HG02763 (cell line): ENCODE measurements at regions not wholly inside any gene's neighbourhood (a gene's known extent, or its start where the extent isn't known, plus 50 kb on each side); places are given as distances from the start of the nearest gene placed in this dataset.

Experiments
- ATAC-seq: cut with Tn5 transposase; IDR thresholded peaks from one replicate; pipeline ENCODE4 v1.9.1; 2021; ENCODE audit warnings: mild to moderate bottlenecking, moderate library complexity; ENCODE audit not compliant: unreplicated experiment

GRCh38 chr3:101172516-101172915 lies 147.9 kb downstream of the IMPG2 start:
- ATAC-seq = no peak

- no peak for ATAC-seq
Measured at GRCh38 chr3:101171681-101172191, 148.6 kb downstream of the IMPG2 start.

GRCh38 chr3:101170806-101171558 lies 149.4 kb downstream of the IMPG2 start:
- no peak for ATAC-seq

- no peak for ATAC-seq
Measured at GRCh38 chr3:101170062-101170771, 150.2 kb downstream of the IMPG2 start.

GRCh38 chr3:101169516-101169915 lies 150.9 kb downstream of the IMPG2 start:
- ATAC-seq = no peak

GRCh38 chr3:101167376-101167775 lies 153.0 kb downstream of the IMPG2 start:
- no peak for ATAC-seq

- ATAC-seq = no peak
Measured at GRCh38 chr3:101166150-101166549, 154.2 kb downstream of the IMPG2 start.

- ATAC-seq = no peak
Measured at GRCh38 chr3:101163554-101163953, 156.8 kb downstream of the IMPG2 start.

GRCh38 chr3:101159478-101159877 lies 160.9 kb downstream of the IMPG2 start:
- no peak for ATAC-seq

GRCh38 chr3:101158374-101158773 lies 162.0 kb downstream of the IMPG2 start:
- ATAC-seq = no peak

- ATAC-seq = no peak
Measured at GRCh38 chr3:101156787-101157345, 163.5 kb downstream of the IMPG2 start.

GRCh38 chr3:101155825-101156224 lies 162.6 kb upstream of the ABI3BP start:
- ATAC-seq = no peak

- no peak for ATAC-seq
Measured at GRCh38 chr3:101154401-101154800, 161.2 kb upstream of the ABI3BP start.

GRCh38 chr3:101151286-101151913 lies 158.2 kb upstream of the ABI3BP start:
- no peak for ATAC-seq

- no peak for ATAC-seq
Measured at GRCh38 chr3:101150504-101150903, 157.3 kb upstream of the ABI3BP start.

GRCh38 chr3:101149707-101150106 lies 156.5 kb upstream of the ABI3BP start:
- no peak for ATAC-seq

- ATAC-seq = no peak
Measured at GRCh38 chr3:101149251-101149650, 156.0 kb upstream of the ABI3BP start.

GRCh38 chr3:101148001-101148400 lies 154.8 kb upstream of the ABI3BP start:
- ATAC-seq = no peak

GRCh38 chr3:101146946-101147345 lies 153.7 kb upstream of the ABI3BP start:
- ATAC-seq = no peak

- ATAC-seq = no peak
Measured at GRCh38 chr3:101144105-101144504, 150.9 kb upstream of the ABI3BP start.

GRCh38 chr3:101143012-101143411 lies 149.8 kb upstream of the ABI3BP start:
- no peak for ATAC-seq
